Activated naive CD8-positive, alpha-beta T cell treated with anti-CD3 and anti-CD28 coated beads for 36 hours (primary cell): ENCODE measurements at regions not wholly inside any gene's neighbourhood (a gene's known extent, or its start where the extent isn't known, plus 50 kb on each side); places are given as distances from the start of the nearest gene placed in this dataset.
"Not testable (repeated sequence)": the region's sequence is repeated elsewhere in the genome, so short reads cannot be mapped to it uniquely, and the experiment has no call there.

ENCODE experiments used
- DNase-seq: peaks from one replicate; pipeline ENCODE4 v3.0.0; 2021
- H3K27ac Mint-ChIP-seq: one replicate; pipeline ENCODE4 v1.8.0; 2022; ENCODE audit warnings: mild to moderate bottlenecking, moderate library complexity, mixed read lengths
- H3K27me3 Mint-ChIP-seq: one replicate; pipeline ENCODE4 v1.8.0; 2022; ENCODE audit warnings: mild to moderate bottlenecking, mixed read lengths
- H3K36me3 Mint-ChIP-seq: one replicate; pipeline ENCODE4 v1.8.0; 2021; ENCODE audit warnings: mild to moderate bottlenecking, mixed read lengths
- H3K4me1 Mint-ChIP-seq: one replicate; pipeline ENCODE4 v1.8.0; 2021; ENCODE audit warnings: mixed read lengths
- H3K4me3 Mint-ChIP-seq: one replicate; pipeline ENCODE4 v1.8.0; 2022; ENCODE audit warnings: mild to moderate bottlenecking, moderate library complexity, mixed read lengths
- H3K9me3 Mint-ChIP-seq: one replicate; pipeline ENCODE4 v1.8.0; 2022; ENCODE audit warnings: mixed read lengths

DNA sequence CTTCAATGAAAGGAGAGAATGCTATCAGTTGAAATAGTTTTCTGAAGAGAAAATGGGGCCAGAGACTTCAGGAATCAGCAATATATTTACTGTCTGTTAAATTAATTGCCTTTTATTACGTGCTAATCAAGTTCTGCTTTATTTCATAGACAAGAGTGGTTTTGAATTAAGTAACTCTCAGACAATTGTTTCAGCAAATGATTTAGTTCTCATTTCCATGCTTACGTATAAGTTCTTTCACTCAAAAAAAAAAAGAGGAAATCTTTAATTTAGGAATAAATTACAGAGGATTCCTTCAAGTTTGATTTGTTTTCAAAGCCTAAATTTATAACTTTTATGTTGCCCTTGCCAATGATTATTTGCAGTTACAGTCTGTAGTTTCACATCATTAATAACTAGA, 163.5 kb downstream of the SPATA31A6 start:
- H3K4me3 Mint-ChIP-seq, DNase-seq, H3K9me3 Mint-ChIP-seq, H3K27ac Mint-ChIP-seq, H3K27me3 Mint-ChIP-seq, H3K36me3 Mint-ChIP-seq, H3K4me1 Mint-ChIP-seq: not testable (repeated sequence)

DNA sequence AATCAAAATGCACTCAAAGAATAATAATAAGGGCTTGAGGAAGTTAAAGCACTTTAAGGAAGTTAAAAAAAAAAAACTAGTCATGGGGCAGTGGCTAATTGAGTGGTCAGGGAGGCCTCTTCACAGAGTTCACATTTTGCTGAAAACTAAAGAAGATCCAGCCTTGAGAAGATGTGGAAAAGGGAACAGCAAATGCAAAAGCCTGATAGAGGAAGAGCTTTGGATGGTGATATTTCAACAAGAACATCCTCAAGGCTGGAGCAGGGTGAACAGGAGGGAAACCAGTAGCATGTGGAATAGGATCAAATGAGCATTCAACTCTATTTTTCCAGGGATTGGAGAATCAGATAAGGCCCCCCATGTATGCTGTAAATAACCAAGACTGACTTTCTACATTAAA, 165.7 kb downstream of the SPATA31A6 start:
- not testable (repeated sequence) for H3K4me1 Mint-ChIP-seq, H3K36me3 Mint-ChIP-seq, DNase-seq, H3K27ac Mint-ChIP-seq, H3K4me3 Mint-ChIP-seq, H3K27me3 Mint-ChIP-seq, H3K9me3 Mint-ChIP-seq

DNA sequence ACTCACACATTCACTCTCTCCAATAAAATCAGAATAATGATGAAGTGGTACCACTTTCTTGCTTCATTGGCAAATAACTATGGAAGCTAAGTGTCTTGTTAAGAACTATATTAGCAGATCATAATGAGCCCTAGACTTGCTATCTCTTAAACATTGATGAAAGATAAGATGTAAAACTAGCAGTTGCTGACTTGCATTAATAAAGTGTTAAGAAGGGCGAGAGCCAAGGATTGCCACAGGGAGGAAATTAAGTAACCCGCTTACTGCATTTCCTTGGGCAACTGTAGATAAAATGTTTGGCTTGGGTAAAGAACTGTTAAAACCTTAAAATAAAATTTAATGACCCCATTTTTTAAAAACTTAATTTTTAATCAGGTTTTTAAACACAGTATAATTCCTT, 167.0 kb downstream of the SPATA31A6 start:
- not testable (repeated sequence) for H3K4me3 Mint-ChIP-seq, DNase-seq, H3K4me1 Mint-ChIP-seq, H3K27me3 Mint-ChIP-seq, H3K36me3 Mint-ChIP-seq, H3K9me3 Mint-ChIP-seq, H3K27ac Mint-ChIP-seq

DNA sequence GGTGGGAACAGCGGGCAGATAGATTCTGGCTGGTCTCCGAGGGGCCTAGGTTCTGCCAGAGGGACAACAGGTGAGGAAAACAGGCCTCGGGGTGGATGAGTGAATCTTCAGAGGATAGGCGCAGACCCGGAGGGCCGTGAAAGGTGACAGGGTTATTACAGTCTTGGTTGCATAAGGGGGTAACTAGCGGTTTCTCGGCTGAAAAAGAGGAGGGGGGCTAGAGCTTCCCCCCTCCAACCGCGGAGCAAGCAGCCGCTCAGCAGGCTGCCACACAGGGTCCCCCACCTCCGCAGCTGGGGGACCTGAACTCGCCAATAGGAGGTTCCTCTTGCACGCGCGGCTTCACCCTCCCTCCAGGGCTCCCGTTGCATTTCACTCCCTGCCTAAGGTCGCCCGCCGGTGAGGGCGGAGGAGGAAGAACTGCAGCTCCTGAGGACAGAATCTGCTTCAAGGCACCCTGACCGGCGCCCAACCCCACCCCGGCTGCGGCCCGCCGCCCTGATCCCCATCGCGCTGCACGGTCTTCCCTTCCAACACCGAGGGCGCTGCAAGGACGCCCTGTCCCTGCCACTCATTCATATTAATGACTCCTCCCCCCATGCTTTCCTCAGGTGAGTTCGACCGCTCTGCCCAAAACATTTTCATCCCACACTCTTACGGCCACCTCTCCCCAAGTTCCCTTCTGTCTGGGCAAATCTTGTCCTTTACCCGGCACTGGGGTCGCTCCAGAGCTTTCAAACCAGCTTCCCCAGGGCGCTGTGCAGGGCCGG, 174.3 kb downstream of the SPATA31A6 start:
- H3K36me3 Mint-ChIP-seq, H3K4me1 Mint-ChIP-seq, H3K27ac Mint-ChIP-seq, H3K9me3 Mint-ChIP-seq, DNase-seq: not testable (repeated sequence)
- Mint-ChIP-seq H3K4me3 (peak overlapping the region; percentile 55), H3K27me3 (peaks cover 25% of the 10 kb centered on the region)

DNA sequence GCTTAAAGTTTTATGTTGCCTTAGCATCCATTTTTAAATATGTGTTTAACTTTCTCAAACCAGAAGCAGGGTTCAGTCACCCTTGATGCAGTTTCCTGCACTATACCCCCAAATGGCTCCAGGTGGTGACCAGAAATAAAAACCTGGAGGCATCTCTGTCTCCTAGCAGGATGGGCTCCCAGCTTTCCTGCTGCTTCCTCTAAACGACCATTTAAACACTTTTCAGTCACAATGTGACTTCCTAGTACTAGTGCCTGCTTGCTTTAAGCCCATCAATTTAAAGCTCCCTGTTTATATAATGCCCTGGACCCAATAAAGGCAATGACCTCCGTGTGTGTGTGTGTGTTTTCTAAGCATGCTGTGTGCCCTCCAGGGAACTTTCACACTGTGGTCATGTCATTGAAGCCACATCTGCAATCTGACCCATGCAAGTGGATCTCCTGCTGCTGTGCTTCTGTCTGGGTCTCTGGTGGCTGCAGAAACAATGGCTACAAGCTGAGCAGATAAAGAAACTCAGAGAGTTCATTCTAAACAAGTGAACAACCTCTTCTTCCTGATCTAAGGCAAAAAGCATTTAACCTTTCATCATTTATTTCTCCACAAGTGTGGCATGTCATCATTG, 175.3 kb downstream of the SPATA31A6 start:
- H3K27ac Mint-ChIP-seq, H3K9me3 Mint-ChIP-seq, H3K4me1 Mint-ChIP-seq, DNase-seq, H3K36me3 Mint-ChIP-seq, H3K4me3 Mint-ChIP-seq: not testable (repeated sequence)
- H3K27me3 Mint-ChIP-seq: peaks cover 25% of the 10 kb centered on the region

DNA sequence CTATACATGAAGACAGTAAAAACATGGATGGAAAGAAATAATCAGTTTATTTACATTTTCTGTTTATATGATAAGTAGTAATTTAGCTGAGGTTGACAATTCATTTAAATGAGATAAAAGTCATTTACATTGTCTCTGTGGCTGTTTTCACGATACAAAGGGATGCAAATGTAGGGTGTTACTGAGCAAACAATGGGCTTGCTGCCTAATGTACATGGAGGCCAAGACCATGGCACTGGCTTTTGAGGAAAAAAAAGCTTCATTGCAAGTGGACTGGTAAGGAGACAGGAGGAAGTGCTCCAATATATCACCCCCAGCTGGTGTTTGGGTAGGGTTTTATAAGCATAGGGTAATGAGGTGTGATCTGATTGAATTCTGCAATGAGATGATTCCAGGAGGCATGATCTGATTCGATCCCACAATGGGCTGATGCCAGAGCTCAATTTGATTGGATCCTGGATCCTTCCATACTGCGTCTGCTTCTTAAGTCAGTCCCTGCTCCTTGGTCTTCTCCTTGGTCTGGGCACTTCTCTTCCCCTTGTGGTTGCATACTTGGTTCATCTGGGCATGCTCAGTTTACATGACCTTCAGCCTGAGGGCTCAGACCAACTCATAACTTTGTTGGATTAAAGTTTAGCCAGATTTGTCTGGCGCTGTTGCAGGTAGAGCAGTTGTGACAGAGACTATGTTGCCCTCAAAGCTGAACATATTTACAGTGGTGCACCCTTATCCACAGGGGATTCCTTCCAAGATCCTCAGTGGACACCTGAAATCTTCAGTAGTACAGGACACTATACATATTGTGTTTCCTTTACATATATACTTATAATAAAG, 181.2 kb downstream of the SPATA31A6 start:
- H3K27me3 Mint-ChIP-seq, H3K4me1 Mint-ChIP-seq, H3K36me3 Mint-ChIP-seq, H3K27ac Mint-ChIP-seq, H3K4me3 Mint-ChIP-seq, H3K9me3 Mint-ChIP-seq, DNase-seq: not testable (repeated sequence)

DNA sequence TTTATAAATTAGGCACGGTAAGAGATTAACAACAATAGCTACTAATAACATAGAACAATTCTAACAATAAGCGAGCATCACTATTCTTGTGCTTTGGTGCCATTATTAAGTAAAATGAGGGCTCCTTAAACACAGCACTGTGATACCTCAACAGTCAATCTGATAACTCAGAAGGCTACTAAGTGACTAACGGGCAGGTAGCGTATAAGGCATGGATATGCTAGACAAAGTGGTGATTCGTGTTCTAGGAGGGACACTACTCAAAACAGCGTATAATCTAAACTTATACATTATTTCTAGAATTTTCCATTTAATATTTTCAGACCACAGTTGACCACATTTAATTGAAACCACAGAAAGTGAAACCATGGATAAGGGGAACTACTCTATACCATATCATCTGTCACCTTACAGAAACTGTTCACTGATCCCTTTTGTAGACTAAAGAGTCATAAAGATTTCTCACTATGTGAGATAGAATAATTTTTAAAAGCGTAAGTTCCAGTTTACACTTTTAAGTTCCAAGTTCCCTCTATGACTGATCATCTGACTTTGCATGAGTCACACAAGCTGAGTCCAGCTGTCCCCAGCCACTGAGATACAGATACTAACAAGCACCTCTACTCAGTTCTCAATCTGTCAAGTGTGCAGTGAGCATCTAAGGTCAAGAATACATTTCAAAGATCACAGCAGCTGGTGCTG, 181.9 kb downstream of the SPATA31A6 start:
- H3K9me3 Mint-ChIP-seq, DNase-seq, H3K27me3 Mint-ChIP-seq, H3K27ac Mint-ChIP-seq, H3K4me1 Mint-ChIP-seq, H3K36me3 Mint-ChIP-seq, H3K4me3 Mint-ChIP-seq: not testable (repeated sequence)

DNA sequence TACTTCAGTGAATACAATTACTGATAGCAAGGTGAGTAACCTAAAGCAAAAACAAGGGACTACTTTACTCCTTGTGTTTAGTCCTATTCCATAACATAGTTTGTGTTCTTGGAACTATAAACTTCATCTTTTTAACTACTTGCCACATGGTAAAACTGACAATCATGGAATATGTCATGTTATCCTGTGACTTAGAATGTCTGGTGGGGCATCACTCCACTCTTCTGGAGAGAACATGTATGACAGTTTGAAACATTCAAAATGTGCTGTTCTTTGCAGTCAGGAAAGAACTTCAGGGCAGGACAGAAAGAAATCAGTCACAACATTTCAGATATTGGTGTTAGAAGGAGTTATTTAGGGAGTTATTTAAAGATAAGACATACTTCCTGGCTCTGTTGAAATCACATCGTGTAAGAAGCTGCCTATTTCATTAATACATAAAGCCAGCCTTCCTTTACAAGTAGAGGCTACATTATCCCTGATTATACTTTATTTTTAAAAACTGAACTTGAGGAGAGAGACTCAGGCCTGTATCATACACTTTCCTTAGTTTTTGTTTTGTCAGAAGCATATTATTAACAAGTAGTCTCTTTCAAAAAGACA, 184.9 kb downstream of the SPATA31A6 start:
- DNase-seq, H3K4me1 Mint-ChIP-seq, H3K9me3 Mint-ChIP-seq, H3K27me3 Mint-ChIP-seq, H3K36me3 Mint-ChIP-seq, H3K4me3 Mint-ChIP-seq, H3K27ac Mint-ChIP-seq: not testable (repeated sequence)

DNA sequence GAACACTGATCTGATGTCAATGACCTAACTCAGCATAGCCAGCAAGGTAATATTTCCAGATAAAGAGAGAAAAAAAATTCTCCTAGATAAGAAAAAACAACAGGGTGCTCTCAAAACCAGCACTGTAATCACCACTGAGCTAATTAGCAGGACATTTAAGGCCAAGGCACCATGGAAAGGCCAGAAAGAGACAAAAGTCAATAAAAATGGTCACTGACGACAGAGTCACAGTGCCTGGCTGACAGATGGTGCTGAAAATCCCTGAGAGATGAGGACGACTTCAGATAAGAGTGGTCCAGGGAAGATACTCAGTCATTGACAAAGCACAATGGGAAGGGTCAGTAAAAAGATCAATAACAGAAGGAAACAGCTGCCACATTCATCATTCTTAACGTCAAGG, 186.7 kb downstream of the SPATA31A6 start:
- H3K27ac Mint-ChIP-seq, H3K4me1 Mint-ChIP-seq, H3K4me3 Mint-ChIP-seq, H3K36me3 Mint-ChIP-seq, H3K27me3 Mint-ChIP-seq, DNase-seq, H3K9me3 Mint-ChIP-seq: not testable (repeated sequence)

DNA sequence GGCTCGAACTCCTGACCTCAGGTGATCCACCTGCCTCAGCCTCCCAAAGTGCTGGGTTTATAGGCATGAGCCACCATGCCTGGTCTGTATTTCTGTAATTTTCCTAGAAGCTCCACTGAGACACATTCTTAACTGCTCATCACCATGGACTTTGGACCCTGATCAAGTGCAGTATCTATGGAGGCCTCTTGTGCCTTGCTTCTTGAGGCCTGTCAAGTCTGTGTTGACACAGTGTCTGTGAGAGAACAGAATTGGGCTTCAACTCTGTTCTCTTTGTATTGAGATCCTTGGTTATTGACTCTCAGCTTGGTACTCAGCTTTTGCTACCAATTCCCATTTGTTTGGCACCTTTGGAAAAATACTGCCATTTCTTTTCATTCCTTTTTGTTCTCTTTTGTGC, 188.0 kb downstream of the SPATA31A6 start:
- not testable (repeated sequence) for H3K4me1 Mint-ChIP-seq, DNase-seq, H3K27me3 Mint-ChIP-seq, H3K4me3 Mint-ChIP-seq, H3K9me3 Mint-ChIP-seq, H3K36me3 Mint-ChIP-seq, H3K27ac Mint-ChIP-seq

DNA sequence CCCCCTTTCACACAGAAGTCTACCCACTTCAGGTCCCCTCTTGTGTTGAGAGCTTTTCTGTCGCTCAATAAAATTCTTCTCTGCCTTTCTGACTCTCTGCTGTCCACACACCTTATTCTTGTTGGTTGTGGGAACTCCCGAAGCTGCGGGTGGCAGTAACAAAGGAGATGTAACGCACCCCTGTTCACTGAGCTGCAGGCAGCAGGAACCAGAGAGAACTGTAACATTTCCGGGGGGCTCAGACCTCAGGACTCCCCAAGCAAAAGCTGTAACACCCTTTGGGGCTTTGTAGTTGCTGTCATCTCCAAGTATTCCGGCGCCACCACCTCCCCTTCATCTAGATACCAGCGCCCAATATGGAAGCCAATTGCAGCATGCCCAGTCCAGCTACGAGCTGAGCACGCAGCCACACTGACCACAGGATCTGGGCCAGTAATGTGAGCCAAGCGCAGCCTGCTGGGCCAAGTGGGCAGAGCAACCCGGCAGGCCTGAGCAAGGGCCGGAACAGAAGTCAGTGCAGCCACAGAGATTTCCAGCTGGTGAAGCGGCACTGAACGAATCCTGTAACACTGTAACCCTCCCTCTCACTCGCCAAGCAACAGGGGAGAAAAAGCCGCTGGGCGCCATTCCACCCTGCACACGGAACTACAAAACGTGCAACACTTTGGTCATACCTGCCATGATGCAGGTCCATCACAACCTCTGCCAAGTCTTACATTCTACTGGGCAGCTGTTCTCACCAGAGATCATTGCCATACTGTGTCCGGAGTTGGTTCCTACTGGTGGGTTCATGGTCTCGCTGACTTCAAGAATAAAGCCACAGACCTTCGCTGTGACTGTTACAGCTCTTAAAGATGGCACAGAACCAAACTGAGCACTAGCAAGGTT, 194.3 kb downstream of the SPATA31A6 start:
- not testable (repeated sequence) for H3K9me3 Mint-ChIP-seq

DNA sequence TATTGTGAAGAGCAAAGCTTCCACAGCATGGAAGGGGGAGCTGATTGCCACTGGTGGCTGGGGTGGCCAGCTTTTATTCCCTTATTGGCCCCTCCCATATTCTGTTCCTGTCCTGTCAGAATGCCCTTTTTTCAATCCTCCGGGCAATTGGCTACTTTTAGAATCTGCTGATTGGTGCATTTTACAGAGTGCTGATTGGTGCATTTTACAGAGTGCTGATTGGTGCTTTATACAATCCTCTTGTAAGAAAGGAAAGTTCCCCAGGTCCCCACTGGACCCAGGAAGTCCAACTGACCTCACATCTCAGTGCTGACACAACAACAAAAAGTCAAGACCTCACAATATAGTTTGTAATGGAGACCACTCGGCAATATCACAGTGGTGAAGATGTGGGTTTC, 195.0 kb downstream of the SPATA31A6 start:
- Mint-ChIP-seq H3K4me3 (no peak overlapping the region), H3K4me1 (no peaks in the 10 kb centered on the region), H3K36me3 (no peaks in the 10 kb centered on the region), H3K27ac (no peak overlapping the region), H3K9me3 (peaks cover 7% of the 10 kb centered on the region), H3K27me3 (no peaks in the 10 kb centered on the region)
- DNase-seq: no peak

More for the DNA sequence above, 194.3 kb downstream of the SPATA31A6 start:
- DNase-seq, H3K27ac Mint-ChIP-seq, H3K27me3 Mint-ChIP-seq, H3K4me1 Mint-ChIP-seq, H3K4me3 Mint-ChIP-seq, H3K36me3 Mint-ChIP-seq: not testable (repeated sequence)

DNA sequence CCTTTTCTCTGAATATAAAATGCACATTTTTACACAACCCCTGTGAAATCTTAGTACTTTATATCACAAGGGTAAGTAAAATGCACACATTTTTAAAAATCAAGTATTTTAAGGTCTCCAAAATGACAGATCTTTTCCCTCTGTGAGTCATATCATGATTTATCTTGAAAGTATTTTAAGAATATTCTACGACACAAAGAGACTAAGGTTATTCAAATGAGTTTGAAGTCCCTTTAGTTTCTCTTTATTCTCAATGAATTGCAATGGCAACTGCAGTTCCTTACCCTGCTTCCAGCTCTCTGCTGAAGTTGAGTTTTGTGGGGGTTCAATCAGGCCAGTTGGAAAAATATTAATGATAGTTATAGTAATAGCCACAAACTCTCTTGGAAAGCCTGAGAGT, 196.1 kb downstream of the SPATA31A6 start:
- not testable (repeated sequence) for H3K4me1 Mint-ChIP-seq, DNase-seq, H3K27me3 Mint-ChIP-seq, H3K4me3 Mint-ChIP-seq, H3K9me3 Mint-ChIP-seq, H3K27ac Mint-ChIP-seq, H3K36me3 Mint-ChIP-seq

DNA sequence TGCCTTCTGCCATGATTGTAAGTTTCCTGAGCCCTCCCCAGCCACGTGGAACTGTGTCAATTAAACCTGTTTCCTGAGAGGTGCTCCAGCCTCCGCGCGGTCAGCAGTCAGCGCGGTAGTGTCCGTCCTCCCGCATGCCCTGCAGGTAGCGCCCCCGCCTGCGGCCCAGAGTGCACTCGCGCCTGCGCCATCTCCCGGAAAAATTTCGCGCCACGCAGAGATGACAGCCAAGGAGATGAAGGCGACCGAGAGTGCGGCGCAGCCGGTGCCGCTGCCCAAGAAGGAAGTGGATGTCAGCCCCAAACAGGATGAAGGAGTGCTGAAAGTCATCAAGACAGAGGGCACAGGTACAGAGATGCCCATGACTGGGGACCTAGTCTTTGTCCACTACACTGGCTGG, 201.1 kb downstream of the SPATA31A6 start:
- H3K27me3 Mint-ChIP-seq, H3K36me3 Mint-ChIP-seq, H3K4me1 Mint-ChIP-seq, H3K27ac Mint-ChIP-seq, DNase-seq, H3K9me3 Mint-ChIP-seq, H3K4me3 Mint-ChIP-seq: not testable (repeated sequence)
